H9 (cell line): ENCODE measurements at regions not wholly inside any gene's neighbourhood (a gene's known extent, or its start where the extent isn't known, plus 50 kb on each side); places are given as distances from the start of the nearest gene placed in this dataset.

Experiments
- DNase-seq: peaks from one replicate; pipeline ENCODE4 v3.0.0-alpha.2; 2017
- H2AFZ ChIP-seq: one replicate; pipeline ENCODE4 v1.6.1; 2013; ENCODE audit warnings: mild to moderate bottlenecking, low read length, control low read depth, moderate library complexity
- H2AK5ac ChIP-seq: 2 replicates; pipeline ENCODE4 v1.6.1; 2013; ENCODE audit warnings: low read length, control low read depth, mixed read lengths; ENCODE audit not compliant: insufficient read length
- H2BK120ac ChIP-seq: one replicate; pipeline ENCODE4 v1.6.1; 2013; ENCODE audit warnings: low read depth, mild to moderate bottlenecking, low read length, control low read depth, inconsistent platforms; ENCODE audit not compliant: poor library complexity, severe bottlenecking
- H2BK12ac ChIP-seq: 2 replicates; pipeline ENCODE4 v1.6.1; 2013; ENCODE audit warnings: low read length, control low read depth, mixed read lengths, low read depth; ENCODE audit not compliant: insufficient read length
- H2BK15ac ChIP-seq: 2 replicates; pipeline ENCODE4 v1.6.1; 2013; ENCODE audit warnings: low read depth, low read length, control low read depth
- H2BK20ac ChIP-seq: one replicate; pipeline ENCODE4 v1.6.1; 2013; ENCODE audit warnings: low read depth, mild to moderate bottlenecking, low read length, control low read depth, inconsistent platforms; ENCODE audit not compliant: poor library complexity, severe bottlenecking
- H2BK5ac ChIP-seq: 2 replicates; pipeline ENCODE4 v1.6.1; 2013; ENCODE audit warnings: low read length, control low read depth, mixed read lengths; ENCODE audit not compliant: insufficient read length
- H3K14ac ChIP-seq: 2 replicates; pipeline ENCODE4 v1.6.1; 2013; ENCODE audit warnings: low read length, control low read depth; ENCODE audit not compliant: insufficient read depth
- H3K18ac ChIP-seq: 2 replicates; pipeline ENCODE4 v1.6.1; 2013; ENCODE audit warnings: low read depth, mild to moderate bottlenecking, mixed read lengths, low read length, control low read depth; ENCODE audit not compliant: insufficient read length
- H3K23ac ChIP-seq: 2 replicates; pipeline ENCODE4 v1.6.1; 2013; ENCODE audit warnings: low read length, control low read depth, mixed read lengths, low read depth; ENCODE audit not compliant: insufficient read length
- H3K23me2 ChIP-seq: 2 replicates; pipeline ENCODE4 v1.6.1; 2013; ENCODE audit warnings: low read depth, mild to moderate bottlenecking, mixed read lengths, low read length, control low read depth; ENCODE audit not compliant: insufficient read length, poor library complexity, severe bottlenecking
- H3K27ac ChIP-seq: 2 replicates; pipeline ENCODE4 v1.5.1; 2013; ENCODE audit warnings: low read length, control low read depth, mixed read lengths, low read depth; ENCODE audit not compliant: insufficient read length
- H3K27me3 ChIP-seq: 2 replicates; pipeline ENCODE4 v1.6.1; 2013; ENCODE audit warnings: low read length, control low read depth, inconsistent platforms; ENCODE audit not compliant: insufficient read depth
- H3K4ac ChIP-seq: 2 replicates; pipeline ENCODE4 v1.6.1; 2013; ENCODE audit warnings: low read depth, mild to moderate bottlenecking, control low read depth, inconsistent platforms, low read length, moderate library complexity
- H3K4me1 ChIP-seq: 2 replicates; pipeline ENCODE4 v1.6.1; 2013; ENCODE audit warnings: low read length, control low read depth, inconsistent platforms; ENCODE audit not compliant: insufficient read depth
- H3K4me2 ChIP-seq: 2 replicates; pipeline ENCODE4 v1.6.1; 2013; ENCODE audit warnings: low read length, control low read depth, mixed read lengths; ENCODE audit not compliant: insufficient read length, insufficient read depth
- H3K56ac ChIP-seq: 2 replicates; pipeline ENCODE4 v1.6.1; 2013; ENCODE audit warnings: low read depth, mild to moderate bottlenecking, mixed read lengths, low read length, control low read depth; ENCODE audit not compliant: insufficient read length
- H3K79me1 ChIP-seq: 2 replicates; pipeline ENCODE4 v1.6.1; 2013; ENCODE audit warnings: low read depth, mild to moderate bottlenecking, moderate library complexity, low read length, control low read depth, inconsistent platforms; ENCODE audit not compliant: insufficient read depth, poor library complexity, severe bottlenecking
- H3K79me2 ChIP-seq: 2 replicates; pipeline ENCODE4 v1.6.1; 2013; ENCODE audit warnings: low read length, control low read depth, inconsistent platforms; ENCODE audit not compliant: insufficient read depth
- H3K9ac ChIP-seq: 2 replicates; pipeline ENCODE4 v1.6.1; 2013; ENCODE audit warnings: low read length, control low read depth, mixed read lengths; ENCODE audit not compliant: insufficient read length; ENCODE audit errors: extremely low read depth
- H3K9me3 ChIP-seq: one replicate; pipeline ENCODE4 v1.6.1; 2013; ENCODE audit warnings: low read depth, low read length, inconsistent platforms; ENCODE audit not compliant: control insufficient read depth
- H3T11ph ChIP-seq: one replicate; pipeline ENCODE4 v1.6.1; 2013; ENCODE audit warnings: mild to moderate bottlenecking, low read length, control low read depth, inconsistent platforms
- H4K20me1 ChIP-seq: one replicate; pipeline ENCODE4 v1.6.1; 2013; ENCODE audit not compliant: control insufficient read depth, insufficient read length, insufficient read depth
- H4K5ac ChIP-seq: 2 replicates; pipeline ENCODE4 v1.6.1; 2013; ENCODE audit warnings: low read depth, mild to moderate bottlenecking, mixed read lengths, low read length, control low read depth; ENCODE audit not compliant: insufficient read length
- H4K8ac ChIP-seq: replicated peaks from 2 replicates; pipeline ENCODE4 v1.6.1; 2013; ENCODE audit warnings: low read length, control low read depth, mixed read lengths, low read depth; ENCODE audit not compliant: insufficient read length
- H4K91ac ChIP-seq: 2 replicates; pipeline ENCODE4 v1.6.1; 2013; ENCODE audit warnings: low read depth, mild to moderate bottlenecking, moderate library complexity, mixed read lengths, low read length, control low read depth; ENCODE audit not compliant: insufficient read length
- H3K27ac Mint-ChIP-seq, 3 experiments: 2 replicates in 2 of 3; 3 replicates in 1 of 3; pipeline ENCODE4 v1.8.0; 2020 to 2021; ENCODE audit warnings: mixed read lengths in 3 of 3, mild to moderate bottlenecking in 1 of 3, moderate library complexity in 1 of 3
- H3K27me3 Mint-ChIP-seq: 2 replicates; pipeline ENCODE4 v1.8.0; 2021; ENCODE audit warnings: low read depth, mild to moderate bottlenecking, moderate library complexity, mixed read lengths
- H3K36me3 Mint-ChIP-seq, 3 experiments: 2 replicates in 2 of 3; 3 replicates in 1 of 3; pipeline ENCODE4 v1.8.0; 2020 to 2021; ENCODE audit warnings: low read depth in 3 of 3, mixed read lengths in 3 of 3; ENCODE audit not compliant: insufficient read depth in 1 of 3
- H3K4me1 Mint-ChIP-seq, 2 experiments: 2 replicates each; pipeline ENCODE4 v1.8.0; 2020; ENCODE audit warnings: mixed read lengths in 2 of 2
- H3K4me3 Mint-ChIP-seq, 2 experiments: 2 replicates in 1 of 2; 3 replicates in 1 of 2; pipeline ENCODE4 v1.8.0; 2020 to 2021; ENCODE audit warnings: mild to moderate bottlenecking in 2 of 2, mixed read lengths in 2 of 2, moderate library complexity in 1 of 2
- H3K9me3 Mint-ChIP-seq, 2 experiments: 2 replicates in 1 of 2; 3 replicates in 1 of 2; pipeline ENCODE4 v1.8.0; 2020; ENCODE audit warnings: mild to moderate bottlenecking in 2 of 2, mixed read lengths in 2 of 2, moderate library complexity in 1 of 2
- CTCF ChIP-seq: fragments of 200-600 bp; sonication (generic); conservative IDR thresholded peaks from 3 replicates; pipeline ENCODE4 v1.8.0; 2021; ENCODE audit warnings: antibody characterized with exemption, mild to moderate bottlenecking
- WGBS: extraction: QIAGEN DNeasy Blood & Tissue Kit; methylation state at CpG from one replicate; pipeline ENCODE4 v1.1.7; 2013; ENCODE audit warnings: missing lambda C conversion rate, low lambda C conversion rate, mixed read lengths; ENCODE audit not compliant: insufficient read length; ENCODE audit errors: extremely low coverage; 5-methylcytosine and 5-hydroxymethylcytosine counted together

GRCh38 chr4:111263836-111264235 is 641.0 kb upstream of the PITX2 start:
- no CpG with 5 or more reads among the region's 5 CpGs for WGBS
- no peak overlapping the region for H4K5ac ChIP-seq
- H2AFZ ChIP-seq, result no peak overlapping the region
- H3K36me3 Mint-ChIP-seq, result no peaks in the 10 kb centered on the region
- H3K4me1 Mint-ChIP-seq, result peaks cover 0 to 9% of the 10 kb centered on the region in 2 experiments; a peak in 2 of 4 replicates
- H3K56ac ChIP-seq, result no peak overlapping the region
- no peak overlapping the region for H3K4me2 ChIP-seq
- no peak overlapping the region for H4K91ac ChIP-seq
- H2BK120ac ChIP-seq, result no peak overlapping the region
- H3K79me1 ChIP-seq, result no peaks in the 10 kb centered on the region
- H3K27ac ChIP-seq, result no peak overlapping the region
- H3K4me1 ChIP-seq, result no peaks in the 10 kb centered on the region
- no peaks in the 10 kb centered on the region for H3K23me2 ChIP-seq
- no peak overlapping the region for H2BK15ac ChIP-seq
- H3K9ac ChIP-seq, result no peak overlapping the region
- no peak overlapping the region for H2AK5ac ChIP-seq
- TF ChIP-seq CTCF, result no peak
- no peaks in the 10 kb centered on the region for H3K27me3 Mint-ChIP-seq
- no peak overlapping the region for H4K8ac ChIP-seq
- H3K18ac ChIP-seq, result no peak overlapping the region
- H2BK5ac ChIP-seq, result no peak overlapping the region
- no peak overlapping the region for H3T11ph ChIP-seq
- H3K23ac ChIP-seq, result no peak overlapping the region
- H4K20me1 ChIP-seq, result no peaks in the 10 kb centered on the region
- no peak overlapping the region for H2BK12ac ChIP-seq
- no peak for DNase-seq
- no peak overlapping the region for H3K4ac ChIP-seq
- no peaks in the 10 kb centered on the region for H3K79me2 ChIP-seq
- no peak overlapping the region for H2BK20ac ChIP-seq
- no peaks in the 10 kb centered on the region for H3K27me3 ChIP-seq
- no peak overlapping the region for H3K4me3 Mint-ChIP-seq
- no peak overlapping the region; a peak in 1 of 7 replicates for H3K27ac Mint-ChIP-seq
- no peak overlapping the region for H3K14ac ChIP-seq
- H3K9me3 ChIP-seq, result no peaks in the 10 kb centered on the region
- no peaks in the 10 kb centered on the region for H3K9me3 Mint-ChIP-seq
